ENCODE measurements at regions not wholly inside any gene's neighbourhood (a gene's known extent, or its start where the extent isn't known, plus 50 kb on each side); places are given as distances from the start of the nearest gene placed in this dataset.
"Not testable (repeated sequence)": the region's sequence is repeated elsewhere in the genome, so short reads cannot be mapped to it uniquely, and the experiment has no call there.

- DNase-seq (ENCODE audit: extremely low read depth, low read depth, low spot score): no peak
Measured at GRCh38 chr12:68538726-68539614, 71.7 kb upstream of the RAP1B start.

- DNase-seq (ENCODE audit: extremely low read depth, low read depth, low spot score): no peak
Measured at GRCh38 chr12:68539615-68539952, 71.1 kb upstream of the RAP1B start.

GRCh38 chr12:68540768-68541167, 69.9 kb upstream of the RAP1B start:
- DNase-seq (ENCODE audit: extremely low read depth, low read depth, low spot score): not testable (repeated sequence)

GRCh38 chr12:68547318-68547717, 63.4 kb upstream of the RAP1B start:
- not testable (repeated sequence) for DNase-seq (ENCODE audit: extremely low read depth, low read depth, low spot score)

- DNase-seq (ENCODE audit: extremely low read depth, low read depth, low spot score): not testable (repeated sequence)
Measured at GRCh38 chr12:68552605-68553195, 58.0 kb upstream of the RAP1B start.

GRCh38 chr12:68557011-68557730, 53.5 kb upstream of the RAP1B start:
- no peak for DNase-seq (ENCODE audit: extremely low read depth, low read depth, low spot score)

- DNase-seq (ENCODE audit: extremely low read depth, low read depth, low spot score): no peak
Measured at GRCh38 chr12:68559246-68559645, 51.5 kb upstream of the RAP1B start.

GRCh38 chr12:68559984-68560850, 50.5 kb upstream of the RAP1B start:
- DNase-seq (ENCODE audit: extremely low read depth, low read depth, low spot score): no peak

GRCh38 chr12:68560851-68561422, 49.8 kb upstream of the RAP1B start:
- no peak for DNase-seq (ENCODE audit: extremely low read depth, low read depth, low spot score)

Data from glomerular endothelial cell (primary cell).